Keratinocyte (primary cell): ENCODE measurements at regions not wholly inside any gene's neighbourhood (a gene's known extent, or its start where the extent isn't known, plus 50 kb on each side); places are given as distances from the start of the nearest gene placed in this dataset.

Experiments
- DNase-seq: peaks from one replicate; pipeline ENCODE4 v3.0.0-alpha.2; 2011; ENCODE audit warnings: low read depth, missing footprints, low spot score
- FAIRE-seq: peaks from 2 replicates; lab custom pipeline; 2011; peaks lifted over from hg19 to GRCh38; lab: Jason Lieb, UNC
- H2AFZ ChIP-seq: 2 replicates; pipeline ENCODE4 v1.6.0; 2012; ENCODE audit warnings: low read length, control low read depth, inconsistent platforms; ENCODE audit not compliant: control insufficient read depth
- H3K27ac ChIP-seq: 2 replicates; pipeline ENCODE4 v1.5.1; 2011; ENCODE audit warnings: low read length; ENCODE audit not compliant: control insufficient read depth, insufficient read depth
- H3K27me3 ChIP-seq: 3 replicates; pipeline ENCODE4 v1.6.0; 2011; ENCODE audit warnings: low read length; ENCODE audit not compliant: control insufficient read depth, insufficient read depth; ENCODE audit errors: extremely low read depth
- H3K36me3 ChIP-seq, 2 experiments: 2 replicates in 1 of 2; 3 replicates in 1 of 2; pipeline ENCODE4 v1.5.1; 2011; ENCODE audit warnings: low read length in 2 of 2, mild to moderate bottlenecking in 1 of 2; ENCODE audit not compliant: control insufficient read depth in 2 of 2, insufficient read depth in 2 of 2; ENCODE audit errors: extremely low read depth in 1 of 2
- H3K4me1 ChIP-seq: 3 replicates; pipeline ENCODE4 v1.5.1; 2011; ENCODE audit warnings: low read length; ENCODE audit not compliant: control insufficient read depth, insufficient read depth; ENCODE audit errors: extremely low read depth
- H3K4me2 ChIP-seq: 3 replicates; pipeline ENCODE4 v1.6.0; 2011; ENCODE audit warnings: low read depth, low read length; ENCODE audit not compliant: control insufficient read depth, insufficient read depth; ENCODE audit errors: extremely low read depth
- H3K4me3 ChIP-seq, 3 experiments: fragments of 200-600 bp in 1 of 3; sonication (generic) in 1 of 3; 2 replicates in 2 of 3; 3 replicates in 1 of 3; pipeline ENCODE4 v1.5.1; 2011 to 2016; ENCODE audit warnings: low read length in 3 of 3, mild to moderate bottlenecking in 3 of 3, control low read depth in 2 of 3, inconsistent platforms in 1 of 3, low read depth in 1 of 3, mixed read lengths in 1 of 3, mixed run types in 1 of 3, moderate library complexity in 1 of 3; ENCODE audit not compliant: control insufficient read depth in 2 of 3, insufficient read depth in 2 of 3; ENCODE audit errors: extremely low read depth in 1 of 3
- H3K79me2 ChIP-seq: 2 replicates; pipeline ENCODE4 v1.6.0; 2012; ENCODE audit warnings: low read length; ENCODE audit not compliant: control insufficient read depth, insufficient read depth
- H3K9ac ChIP-seq: 3 replicates; pipeline ENCODE4 v1.6.0; 2011; ENCODE audit warnings: low read length; ENCODE audit not compliant: control insufficient read depth, insufficient read depth; ENCODE audit errors: extremely low read depth
- H3K9me1 ChIP-seq: 3 replicates; pipeline ENCODE4 v1.6.0; 2011; ENCODE audit warnings: low read length; ENCODE audit not compliant: control insufficient read depth, insufficient read depth; ENCODE audit errors: extremely low read depth
- H3K9me3 ChIP-seq: 2 replicates; pipeline ENCODE4 v1.5.1; 2012; ENCODE audit warnings: low read depth, low read length; ENCODE audit not compliant: control insufficient read depth
- H4K20me1 ChIP-seq: 3 replicates; pipeline ENCODE4 v1.6.0; 2011; ENCODE audit warnings: low read length; ENCODE audit not compliant: control insufficient read depth, insufficient read depth; ENCODE audit errors: extremely low read depth
- EZH2 ChIP-seq: IDR thresholded peaks from one replicate; pipeline ENCODE4 v1.6.1; 2012; ENCODE audit warnings: inconsistent platforms, mild to moderate bottlenecking, low read length, moderate library complexity
- dilution Hi-C: fragments of 300-500 bp; cut with MboI; formaldehyde crosslinking; loops from one replicate; pipeline ENCODE4 v1.7.0; 2020; ENCODE audit warnings: low sequenced_read_pairs; ENCODE audit not compliant: extremely low pct_ligation_motif_present
- TF ChIP-seq, protein P1 (sequence below), 3 experiments: IDR thresholded peaks in 1 of 3; conservative IDR thresholded peaks in 1 of 3; optimal IDR thresholded peaks in 1 of 3; 2 replicates in 2 of 3; 3 replicates in 1 of 3; pipeline versions ENCODE3 to v1.5.1; 2011; ENCODE audit warnings: low read length in 3 of 3, mild to moderate bottlenecking in 3 of 3, moderate library complexity in 2 of 3, control low read depth in 1 of 3, inconsistent platforms in 1 of 3; ENCODE audit not compliant: insufficient read depth in 2 of 3; ENCODE audit errors: extremely low read depth in 1 of 3

DNA sequence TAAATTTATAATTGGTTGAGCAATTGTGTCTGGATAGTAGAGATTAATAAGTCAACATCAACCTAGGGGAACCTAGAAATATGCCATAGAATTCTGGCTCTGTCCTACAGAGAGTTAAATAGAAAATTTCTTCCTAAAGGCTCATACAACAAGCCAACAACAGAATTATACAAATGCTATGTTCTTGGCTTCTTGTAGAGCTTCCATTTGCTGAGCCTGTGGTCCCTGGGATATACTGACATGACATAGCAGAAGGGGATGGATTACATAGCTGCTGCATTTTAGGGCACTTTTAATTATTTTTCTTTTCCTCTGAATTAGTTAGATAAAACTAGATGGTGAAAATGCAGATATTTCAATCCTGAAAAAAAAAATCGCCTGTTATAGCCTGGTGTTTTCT lies 95.5 kb upstream of the ST6GAL2 start:
- no peak for DNase-seq
- H3K79me2 ChIP-seq = no peaks in the 10 kb centered on the region
- no peak overlapping the region for H2AFZ ChIP-seq
- no peaks in the 10 kb centered on the region for H3K36me3 ChIP-seq
- no peaks in the 10 kb centered on the region for H4K20me1 ChIP-seq
- H3K27me3 ChIP-seq = no peaks in the 10 kb centered on the region
- no peaks in the 10 kb centered on the region for H3K9me3 ChIP-seq
- no peak overlapping the region for H3K4me2 ChIP-seq
- no peak overlapping the region for H3K4me3 ChIP-seq
- no peaks in the 10 kb centered on the region for H3K4me1 ChIP-seq
- no peaks in the 10 kb centered on the region for H3K9me1 ChIP-seq
- dilution Hi-C loops = no loop called here
- H3K9ac ChIP-seq = no peak overlapping the region
- FAIRE-seq = no peak
- H3K27ac ChIP-seq = no peak overlapping the region
- no peak for TF ChIP-seq EZH2

DNA sequence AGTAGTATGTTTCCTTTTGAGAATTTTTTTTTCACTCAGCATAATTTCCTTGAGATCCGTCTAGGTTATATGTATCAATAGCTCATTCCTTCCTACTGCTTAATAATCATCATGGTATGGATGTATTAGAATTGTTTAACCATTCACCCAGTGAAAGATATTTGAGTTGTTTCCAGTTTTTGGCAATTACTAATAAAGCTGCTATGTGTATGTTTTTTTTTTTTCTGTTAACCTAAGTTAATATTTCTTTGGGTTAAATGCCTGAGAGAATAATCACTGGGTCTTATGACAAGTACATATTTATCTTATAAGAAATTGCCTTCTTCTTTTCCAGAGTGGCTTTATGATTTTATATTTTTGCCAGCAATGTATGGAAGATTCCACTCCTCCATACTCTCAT lies 96.4 kb upstream of the ST6GAL2 start:
- H3K27ac ChIP-seq = no peak overlapping the region
- FAIRE-seq = no peak
- dilution Hi-C loops = no loop called here
- no peaks in the 10 kb centered on the region for H3K27me3 ChIP-seq
- no peak overlapping the region for H3K4me3 ChIP-seq
- no peaks in the 10 kb centered on the region for H3K9me3 ChIP-seq
- H3K36me3 ChIP-seq = no peaks in the 10 kb centered on the region
- H3K4me2 ChIP-seq = no peak overlapping the region
- H4K20me1 ChIP-seq = no peaks in the 10 kb centered on the region
- no peak overlapping the region for H2AFZ ChIP-seq
- H3K4me1 ChIP-seq = no peaks in the 10 kb centered on the region
- H3K9me1 ChIP-seq = no peaks in the 10 kb centered on the region
- no peak overlapping the region for H3K9ac ChIP-seq
- TF ChIP-seq, protein P1, sequence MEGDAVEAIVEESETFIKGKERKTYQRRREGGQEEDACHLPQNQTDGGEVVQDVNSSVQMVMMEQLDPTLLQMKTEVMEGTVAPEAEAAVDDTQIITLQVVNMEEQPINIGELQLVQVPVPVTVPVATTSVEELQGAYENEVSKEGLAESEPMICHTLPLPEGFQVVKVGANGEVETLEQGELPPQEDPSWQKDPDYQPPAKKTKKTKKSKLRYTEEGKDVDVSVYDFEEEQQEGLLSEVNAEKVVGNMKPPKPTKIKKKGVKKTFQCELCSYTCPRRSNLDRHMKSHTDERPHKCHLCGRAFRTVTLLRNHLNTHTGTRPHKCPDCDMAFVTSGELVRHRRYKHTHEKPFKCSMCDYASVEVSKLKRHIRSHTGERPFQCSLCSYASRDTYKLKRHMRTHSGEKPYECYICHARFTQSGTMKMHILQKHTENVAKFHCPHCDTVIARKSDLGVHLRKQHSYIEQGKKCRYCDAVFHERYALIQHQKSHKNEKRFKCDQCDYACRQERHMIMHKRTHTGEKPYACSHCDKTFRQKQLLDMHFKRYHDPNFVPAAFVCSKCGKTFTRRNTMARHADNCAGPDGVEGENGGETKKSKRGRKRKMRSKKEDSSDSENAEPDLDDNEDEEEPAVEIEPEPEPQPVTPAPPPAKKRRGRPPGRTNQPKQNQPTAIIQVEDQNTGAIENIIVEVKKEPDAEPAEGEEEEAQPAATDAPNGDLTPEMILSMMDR (optimal IDR thresholded peaks at IDR 0.05 in 1 of 3, IDR thresholded peaks at IDR 0.05 in 1 of 3, conservative IDR thresholded peaks at IDR 0.05 in 1 of 3; ENCODE audit: extremely low read depth in 1 of 3, insufficient read depth in 2 of 3, low read length in 3 of 3) = no peak
- TF ChIP-seq EZH2 = no peak
- H3K79me2 ChIP-seq = no peaks in the 10 kb centered on the region
- DNase-seq = no peak

DNA sequence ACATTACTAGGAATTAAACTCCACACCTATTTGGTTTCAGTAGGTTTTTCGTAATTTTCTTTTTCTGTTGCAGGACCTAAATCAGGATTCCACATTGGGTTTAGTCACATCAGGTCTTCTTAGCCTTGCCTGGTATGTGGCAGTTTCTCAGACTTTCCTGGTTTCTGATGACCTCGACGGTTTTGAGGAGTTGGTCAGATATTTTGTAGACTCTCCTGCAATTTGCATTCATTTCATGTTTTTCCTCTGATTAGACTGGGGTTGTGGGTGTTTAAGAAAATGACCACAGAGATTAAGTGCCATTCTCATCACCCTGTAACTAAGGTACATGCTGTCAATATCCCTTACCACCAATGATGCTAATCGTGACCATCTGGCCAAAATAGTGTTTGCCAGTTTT lies 97.3 kb upstream of the ST6GAL2 start:
- no peak overlapping the region for H3K9ac ChIP-seq
- no peaks in the 10 kb centered on the region for H4K20me1 ChIP-seq
- H3K9me1 ChIP-seq = no peaks in the 10 kb centered on the region
- DNase-seq (no peak), FAIRE-seq (no peak)
- H3K27me3 ChIP-seq = no peaks in the 10 kb centered on the region
- no peaks in the 10 kb centered on the region for H3K4me1 ChIP-seq
- no peaks in the 10 kb centered on the region for H3K9me3 ChIP-seq
- TF ChIP-seq, protein P1 (optimal IDR thresholded peaks at IDR 0.05 in 1 of 3, IDR thresholded peaks at IDR 0.05 in 1 of 3, conservative IDR thresholded peaks at IDR 0.05 in 1 of 3; ENCODE audit: extremely low read depth in 1 of 3, insufficient read depth in 2 of 3, low read length in 3 of 3) = no peak
- TF ChIP-seq EZH2 = no peak
- H3K79me2 ChIP-seq = no peaks in the 10 kb centered on the region
- no peak overlapping the region for H3K4me3 ChIP-seq
- no peak overlapping the region for H3K27ac ChIP-seq
- H3K4me2 ChIP-seq = no peak overlapping the region
- dilution Hi-C loops = no loop called here
- no peaks in the 10 kb centered on the region for H3K36me3 ChIP-seq
- no peak overlapping the region for H2AFZ ChIP-seq
